Neural cell (in vitro differentiated cells): ENCODE measurements at regions not wholly inside any gene's neighbourhood (a gene's known extent, or its start where the extent isn't known, plus 50 kb on each side); places are given as distances from the start of the nearest gene placed in this dataset.

Experiments used
- H2AFZ ChIP-seq: fragments of 200-600, 300-800 bp; sonication (generic), shearing (Covaris generic); 2 replicates; pipeline ENCODE4 v1.6.0; 2014; ENCODE audit warnings: low read depth, mild to moderate bottlenecking, antibody characterized with exemption, low read length, moderate library complexity
- H3F3A ChIP-seq: fragments of 200-600 bp; shearing (Covaris generic); 2 replicates; pipeline ENCODE4 v1.6.1; 2016; ENCODE audit warnings: mild to moderate bottlenecking, moderate library complexity, mixed read lengths, antibody characterized with exemption, low read length; ENCODE audit not compliant: insufficient read depth, poor library complexity, severe bottlenecking
- H3K27ac ChIP-seq: fragments of 200-600, 300-800 bp; sonication (generic), shearing (Covaris generic); 2 replicates; pipeline ENCODE4 v1.5.1; 2014; ENCODE audit warnings: mild to moderate bottlenecking, low read length, moderate library complexity
- H3K27me3 ChIP-seq: fragments of 300-800, 200-600 bp; sonication (generic), shearing (Covaris generic); 2 replicates; pipeline ENCODE4 v1.6.0; 2014; ENCODE audit warnings: mild to moderate bottlenecking, low read depth, low read length, moderate library complexity; ENCODE audit not compliant: insufficient read depth
- H3K36me3 ChIP-seq: fragments of 300-800, 200-600 bp; sonication (generic), shearing (Covaris generic); 2 replicates; pipeline ENCODE4 v1.5.1; 2014; ENCODE audit warnings: mild to moderate bottlenecking, antibody characterized with exemption, low read length, moderate library complexity; ENCODE audit not compliant: insufficient read depth
- H3K4me2 ChIP-seq: fragments of 300-800, 200-600 bp; sonication (generic), shearing (Covaris generic); 2 replicates; pipeline ENCODE4 v1.6.0; 2014; ENCODE audit warnings: mild to moderate bottlenecking, low read length
- H3K4me3 ChIP-seq: fragments of 300-800, 200-600 bp; sonication (generic), shearing (Covaris generic); 2 replicates; pipeline ENCODE4 v1.5.1; 2014; ENCODE audit warnings: mild to moderate bottlenecking, low read length, moderate library complexity
- H3K79me2 ChIP-seq: fragments of 200-600 bp; shearing (Covaris generic); replicated peaks from 2 replicates; pipeline ENCODE4 v1.6.0; 2014; ENCODE audit warnings: mild to moderate bottlenecking, low read length, moderate library complexity; ENCODE audit not compliant: insufficient read depth
- H3K9ac ChIP-seq: fragments of 300-800, 200-600 bp; sonication (generic), shearing (Covaris generic); 2 replicates; pipeline ENCODE4 v1.6.1; 2016; ENCODE audit warnings: mild to moderate bottlenecking, low read length, mixed read lengths
- H3K9me2 ChIP-seq: fragments of 200-600 bp; shearing (Covaris generic); 2 replicates; pipeline ENCODE4 v1.6.1; 2016; ENCODE audit warnings: mild to moderate bottlenecking, low read length, mixed read lengths; ENCODE audit not compliant: insufficient read depth
- H3K9me3 ChIP-seq: fragments of 200-600, 300-800 bp; sonication (generic), shearing (Covaris generic); 2 replicates; pipeline ENCODE4 v1.6.1; 2016; ENCODE audit warnings: mild to moderate bottlenecking, mixed run types, low read length, moderate library complexity, mixed read lengths
- H4K20me1 ChIP-seq: fragments of 200-600 bp; shearing (Covaris generic); 2 replicates; pipeline ENCODE4 v1.6.1; 2016; ENCODE audit warnings: mild to moderate bottlenecking, mixed run types; ENCODE audit not compliant: insufficient read depth
- CTCF ChIP-seq: fragments of 450-650 bp; IDR thresholded peaks from 2 replicates; pipeline ENCODE4 v1.5.1; 2014; ENCODE audit warnings: antibody characterized with exemption, mild to moderate bottlenecking, moderate library complexity; ENCODE audit not compliant: poor library complexity, severe bottlenecking
- EP300 ChIP-seq: fragments of 450-650 bp; conservative IDR thresholded peaks from 2 replicates; pipeline ENCODE4 v1.6.1; 2014; ENCODE audit warnings: antibody characterized with exemption, mild to moderate bottlenecking, moderate library complexity; ENCODE audit not compliant: poor library complexity, severe bottlenecking
- EZH2 ChIP-seq: fragments of 200-600, 300-800 bp; shearing (Covaris generic), sonication (generic); IDR thresholded peaks from 2 replicates; pipeline ENCODE4 v1.6.1; 2014; ENCODE audit warnings: antibody characterized with exemption, low read length, borderline replicate concordance, mild to moderate bottlenecking; ENCODE audit not compliant: insufficient read depth, poor library complexity, severe bottlenecking
- MXI1 ChIP-seq: fragments of 450-650 bp; conservative IDR thresholded peaks from 2 replicates; pipeline ENCODE4 v1.6.1; 2014; ENCODE audit warnings: antibody characterized with exemption, mild to moderate bottlenecking; ENCODE audit not compliant: poor library complexity, severe bottlenecking
- POLR2AphosphoS5 ChIP-seq: IDR thresholded peaks from 2 replicates; pipeline ENCODE4 v1.6.1; 2012
- RAD21 ChIP-seq: fragments of 450-650 bp; conservative IDR thresholded peaks from 2 replicates; pipeline ENCODE4 v1.6.1; 2014; ENCODE audit warnings: antibody characterized with exemption, mild to moderate bottlenecking, moderate library complexity
- REST ChIP-seq: IDR thresholded peaks from 2 replicates; pipeline ENCODE4 v1.6.1; 2012; ENCODE audit warnings: borderline replicate concordance
- SMC3 ChIP-seq: fragments of 450-650 bp; conservative IDR thresholded peaks from 2 replicates; pipeline ENCODE4 v1.6.1; 2014; ENCODE audit warnings: antibody characterized with exemption, mild to moderate bottlenecking, moderate library complexity; ENCODE audit not compliant: poor library complexity
- TAF1 ChIP-seq: IDR thresholded peaks from 2 replicates; pipeline ENCODE4 v1.6.1; 2012; ENCODE audit warnings: low read depth

- peaks cover 2% of the 10 kb centered on the region for H3K27me3 ChIP-seq
Observed at GRCh38 chr22:46092011-46092410, 58.3 kb upstream of the PPARA start.

DNA sequence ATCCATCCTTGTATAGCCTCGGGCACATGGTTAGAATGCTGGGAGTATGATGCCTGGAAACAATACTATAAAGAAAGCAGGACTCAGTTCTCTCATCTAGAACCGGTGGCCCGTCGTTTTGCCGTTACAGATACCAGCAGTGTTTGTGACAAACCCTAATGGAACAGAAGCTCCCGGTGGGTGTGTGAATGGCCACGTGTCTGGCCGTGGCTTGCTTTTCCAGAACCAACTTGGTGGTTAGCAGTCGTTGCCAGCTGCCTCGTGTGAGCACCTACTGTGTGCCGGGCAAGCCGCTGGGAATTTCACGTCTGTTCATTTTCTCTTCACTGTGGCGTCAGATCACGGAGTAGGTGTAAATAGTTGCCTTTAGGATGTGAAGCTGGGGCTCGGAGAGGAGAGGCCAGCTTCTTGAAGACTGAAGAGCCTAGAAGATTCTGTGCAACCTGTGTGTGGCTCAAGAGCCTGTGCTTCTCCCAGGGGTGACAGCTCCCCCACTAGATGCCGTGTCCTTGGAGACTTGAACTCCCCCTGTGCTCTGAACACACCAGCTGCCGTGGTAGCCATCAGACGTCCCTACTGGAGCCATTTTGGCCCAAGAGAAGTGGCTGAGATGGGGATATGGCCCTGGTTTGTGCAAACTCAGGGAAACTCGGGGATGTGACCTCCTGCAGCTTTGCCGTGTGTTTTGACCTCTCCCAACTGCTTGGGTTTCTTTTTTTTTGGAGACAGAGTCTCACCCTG is 57.5 kb upstream of the PPARA start:
- H3K9me2 ChIP-seq: no peaks in the 10 kb centered on the region
- no peak overlapping the region for H3K9ac ChIP-seq
- no peaks in the 10 kb centered on the region for H3F3A ChIP-seq
- no peak overlapping the region for H3K4me2 ChIP-seq
- H3K27ac ChIP-seq: no peak overlapping the region
- no peaks in the 10 kb centered on the region for H4K20me1 ChIP-seq
- no peaks in the 10 kb centered on the region for H3K9me3 ChIP-seq
- H3K27me3 ChIP-seq: peaks cover 2% of the 10 kb centered on the region
- no peak overlapping the region for H2AFZ ChIP-seq
- no peaks in the 10 kb centered on the region for H3K79me2 ChIP-seq
- H3K36me3 ChIP-seq: no peaks in the 10 kb centered on the region
- no peak overlapping the region for H3K4me3 ChIP-seq
- no peak for TF ChIP-seq SMC3
- no peak for TF ChIP-seq REST
- no peak for TF ChIP-seq TAF1
- TF ChIP-seq EP300: no peak
- TF ChIP-seq POLR2AphosphoS5: no peak
- TF ChIP-seq MXI1: no peak

More at GRCh38 chr22:46092011-46092410, 58.3 kb upstream of the PPARA start:
- H4K20me1 ChIP-seq: no peaks in the 10 kb centered on the region
- no peak overlapping the region for H3K4me3 ChIP-seq
- H3K9me3 ChIP-seq: no peaks in the 10 kb centered on the region
- no peaks in the 10 kb centered on the region for H3K9me2 ChIP-seq
- H2AFZ ChIP-seq: no peak overlapping the region
- H3K79me2 ChIP-seq: no peaks in the 10 kb centered on the region
- no peaks in the 10 kb centered on the region for H3F3A ChIP-seq
- no peaks in the 10 kb centered on the region for H3K36me3 ChIP-seq
- H3K9ac ChIP-seq: no peak overlapping the region
- no peak for TF ChIP-seq TAF1
- no peak for TF ChIP-seq REST
- TF ChIP-seq EZH2: no peak
- no peak for TF ChIP-seq EP300
- no peak for TF ChIP-seq POLR2AphosphoS5
- TF ChIP-seq RAD21: no peak
- no peak for TF ChIP-seq MXI1
- no peak for TF ChIP-seq SMC3
- no peak for TF ChIP-seq CTCF
- no peak overlapping the region for H3K27ac ChIP-seq
- H3K4me2 ChIP-seq: no peak overlapping the region
